ENCODE measurements at regions not wholly inside any gene's neighbourhood (a gene's known extent, or its start where the extent isn't known, plus 50 kb on each side); places are given as distances from the start of the nearest gene placed in this dataset.
"Not testable (repeated sequence)": the region's sequence is repeated elsewhere in the genome, so short reads cannot be mapped to it uniquely, and the experiment has no call there.

- Histone ChIP-seq H3K4me1 (ENCODE audit: insufficient read depth, low read length) (no peaks in the 10 kb centered on the region), H3K4me3 (ENCODE audit: low read length) (no peak overlapping the region), H3K9ac (ENCODE audit: low read depth, low read length) (no peak overlapping the region), H3K27ac (ENCODE audit: low read depth, low read length) (no peak overlapping the region), H3K27me3 (ENCODE audit: insufficient read depth, low read length) (no peaks in the 10 kb centered on the region), H3K36me3 (ENCODE audit: insufficient read depth, low read length) (no peaks in the 10 kb centered on the region), H3K9me3 (ENCODE audit: insufficient read depth, low read depth, low read length) (no peaks in the 10 kb centered on the region)
- 89% methylated on average over 3 of the region's 3 CpGs for WGBS
Measured at GRCh38 chr4:26253968-26254367, 66.8 kb upstream of the RBPJ start.

GRCh38 chr4:26255989-26256388 lies 64.8 kb upstream of the RBPJ start:
- H3K9ac ChIP-seq (ENCODE audit: low read depth, low read length), result no peak overlapping the region
- H3K9me3 ChIP-seq (ENCODE audit: insufficient read depth, low read depth, low read length), result peaks cover 5% of the 10 kb centered on the region; the same call in 1 of the 2 replicates
- H3K36me3 ChIP-seq (ENCODE audit: insufficient read depth, low read length), result no peaks in the 10 kb centered on the region
- no peaks in the 10 kb centered on the region for H3K27me3 ChIP-seq (ENCODE audit: insufficient read depth, low read length)
- no CpG with 5 or more reads among the region's 1 CpG for WGBS
- no peak overlapping the region for H3K4me3 ChIP-seq (ENCODE audit: low read length)
- peaks cover 7% of the 10 kb centered on the region; the same call in 1 of the 2 replicates for H3K4me1 ChIP-seq (ENCODE audit: insufficient read depth, low read length)
- no peak overlapping the region for H3K27ac ChIP-seq (ENCODE audit: low read depth, low read length)

- H3K9me3 ChIP-seq (ENCODE audit: insufficient read depth, low read depth, low read length); H3K27me3 ChIP-seq (ENCODE audit: insufficient read depth, low read length); H3K9ac ChIP-seq (ENCODE audit: low read depth, low read length); H3K4me1 ChIP-seq (ENCODE audit: insufficient read depth, low read length); H3K36me3 ChIP-seq (ENCODE audit: insufficient read depth, low read length); H3K4me3 ChIP-seq (ENCODE audit: low read length); H3K27ac ChIP-seq (ENCODE audit: low read depth, low read length): not testable (repeated sequence)
- 90% methylated on average over 2 of the region's 2 CpGs for WGBS
Measured at GRCh38 chr4:26257444-26257843, 63.4 kb upstream of the RBPJ start.

GRCh38 chr4:26257850-26258249 lies 63.0 kb upstream of the RBPJ start:
- H3K9me3 ChIP-seq (ENCODE audit: insufficient read depth, low read depth, low read length), result peaks cover 5% of the 10 kb centered on the region; the same call in 1 of the 2 replicates
- no peaks in the 10 kb centered on the region for H3K27me3 ChIP-seq (ENCODE audit: insufficient read depth, low read length)
- no peak overlapping the region for H3K27ac ChIP-seq (ENCODE audit: low read depth, low read length)
- 91% methylated on average over 2 of the region's 2 CpGs for WGBS
- no peaks in the 10 kb centered on the region for H3K36me3 ChIP-seq (ENCODE audit: insufficient read depth, low read length)
- H3K9ac ChIP-seq (ENCODE audit: low read depth, low read length), result no peak overlapping the region
- H3K4me1 ChIP-seq (ENCODE audit: insufficient read depth, low read length), result peaks cover 8% of the 10 kb centered on the region; the same call in 1 of the 2 replicates
- no peak overlapping the region for H3K4me3 ChIP-seq (ENCODE audit: low read length)

- peaks cover 5% of the 10 kb centered on the region; the same call in 1 of the 2 replicates for H3K9me3 ChIP-seq (ENCODE audit: insufficient read depth, low read depth, low read length)
- no peaks in the 10 kb centered on the region for H3K27me3 ChIP-seq (ENCODE audit: insufficient read depth, low read length)
- 60% methylated on average over 2 of the region's 2 CpGs for WGBS
- H3K36me3 ChIP-seq (ENCODE audit: insufficient read depth, low read length), result no peaks in the 10 kb centered on the region
- H3K4me3 ChIP-seq (ENCODE audit: low read length), result no peak overlapping the region
- no peak overlapping the region for H3K9ac ChIP-seq (ENCODE audit: low read depth, low read length)
- H3K4me1 ChIP-seq (ENCODE audit: insufficient read depth, low read length), result peaks cover 8% of the 10 kb centered on the region; the same call in 1 of the 2 replicates
- no peak overlapping the region for H3K27ac ChIP-seq (ENCODE audit: low read depth, low read length)
Measured at GRCh38 chr4:26260571-26260970, 60.2 kb upstream of the RBPJ start.

- H3K4me1 ChIP-seq (ENCODE audit: insufficient read depth, low read length), result peaks cover 8% of the 10 kb centered on the region; the same call in 1 of the 2 replicates
Measured at GRCh38 chr4:26261405-26261804, 59.4 kb upstream of the RBPJ start.

GRCh38 chr4:26263165-26263564 lies 57.6 kb upstream of the RBPJ start:
- H3K36me3 ChIP-seq (ENCODE audit: insufficient read depth, low read length), result no peaks in the 10 kb centered on the region
- H3K4me1 ChIP-seq (ENCODE audit: insufficient read depth, low read length), result peaks cover 10% of the 10 kb centered on the region; the same call in 1 of the 2 replicates
- H3K4me3 ChIP-seq (ENCODE audit: low read length), result no peak overlapping the region
- no peak overlapping the region for H3K9ac ChIP-seq (ENCODE audit: low read depth, low read length)
- H3K27ac ChIP-seq (ENCODE audit: low read depth, low read length), result no peak overlapping the region
- no peaks in the 10 kb centered on the region for H3K27me3 ChIP-seq (ENCODE audit: insufficient read depth, low read length)
- peaks cover 5% of the 10 kb centered on the region; the same call in 1 of the 2 replicates for H3K9me3 ChIP-seq (ENCODE audit: insufficient read depth, low read depth, low read length)
- 78% methylated on average over 5 of the region's 5 CpGs for WGBS

More at GRCh38 chr4:26261405-26261804, 59.4 kb upstream of the RBPJ start:
- H3K27me3 ChIP-seq (ENCODE audit: insufficient read depth, low read length), result no peaks in the 10 kb centered on the region
- WGBS, result 71% methylated on average over 2 of the region's 2 CpGs
- no peak overlapping the region for H3K27ac ChIP-seq (ENCODE audit: low read depth, low read length)
- no peaks in the 10 kb centered on the region for H3K36me3 ChIP-seq (ENCODE audit: insufficient read depth, low read length)
- H3K4me3 ChIP-seq (ENCODE audit: low read length), result no peak overlapping the region
- H3K9me3 ChIP-seq (ENCODE audit: insufficient read depth, low read depth, low read length), result peaks cover 5% of the 10 kb centered on the region; the same call in 1 of the 2 replicates
- no peak overlapping the region for H3K9ac ChIP-seq (ENCODE audit: low read depth, low read length)

GRCh38 chr4:26264109-26264508 lies 56.7 kb upstream of the RBPJ start:
- H3K4me3 ChIP-seq (ENCODE audit: low read length), result no peak overlapping the region
- peaks cover 4% of the 10 kb centered on the region; the same call in 1 of the 2 replicates for H3K9me3 ChIP-seq (ENCODE audit: insufficient read depth, low read depth, low read length)
- no peak overlapping the region for H3K27ac ChIP-seq (ENCODE audit: low read depth, low read length)
- peaks cover 18% of the 10 kb centered on the region for H3K4me1 ChIP-seq (ENCODE audit: insufficient read depth, low read length)
- H3K36me3 ChIP-seq (ENCODE audit: insufficient read depth, low read length), result no peaks in the 10 kb centered on the region
- H3K27me3 ChIP-seq (ENCODE audit: insufficient read depth, low read length), result no peaks in the 10 kb centered on the region
- 91% methylated on average over 5 of the region's 5 CpGs for WGBS
- H3K9ac ChIP-seq (ENCODE audit: low read depth, low read length), result no peak overlapping the region

GRCh38 chr4:26267087-26267486 lies 53.7 kb upstream of the RBPJ start:
- H3K36me3 ChIP-seq (ENCODE audit: insufficient read depth, low read length), result no peaks in the 10 kb centered on the region
- 97% methylated on average over 1 of the region's 1 CpG for WGBS

GRCh38 chr4:26268246-26268645 lies 52.6 kb upstream of the RBPJ start:
- Histone ChIP-seq H3K9me3 (ENCODE audit: insufficient read depth, low read depth, low read length) (no peaks in the 10 kb centered on the region), H3K27ac (ENCODE audit: low read depth, low read length) (0 out of 2 replicates have a peak overlapping the region, but pooled peaks have one; percentile 12), H3K27me3 (ENCODE audit: insufficient read depth, low read length) (no peaks in the 10 kb centered on the region), H3K9ac (ENCODE audit: low read depth, low read length) (no peak overlapping the region), H3K4me1 (ENCODE audit: insufficient read depth, low read length) (peaks cover 15% of the 10 kb centered on the region), H3K36me3 (ENCODE audit: insufficient read depth, low read length) (no peaks in the 10 kb centered on the region), H3K4me3 (ENCODE audit: low read length) (no peak overlapping the region)
- WGBS, result 90% methylated on average over 2 of the region's 2 CpGs

More at GRCh38 chr4:26267087-26267486, 53.7 kb upstream of the RBPJ start:
- no peak overlapping the region for H3K9ac ChIP-seq (ENCODE audit: low read depth, low read length)
- no peak overlapping the region for H3K4me3 ChIP-seq (ENCODE audit: low read length)
- no peaks in the 10 kb centered on the region for H3K9me3 ChIP-seq (ENCODE audit: insufficient read depth, low read depth, low read length)
- H3K4me1 ChIP-seq (ENCODE audit: insufficient read depth, low read length), result peaks cover 10% of the 10 kb centered on the region
- no peak overlapping the region for H3K27ac ChIP-seq (ENCODE audit: low read depth, low read length)
- no peaks in the 10 kb centered on the region for H3K27me3 ChIP-seq (ENCODE audit: insufficient read depth, low read length)

GRCh38 chr4:26269038-26269437 lies 51.8 kb upstream of the RBPJ start:
- Histone ChIP-seq H3K9ac (ENCODE audit: low read depth, low read length) (no peak overlapping the region), H3K9me3 (ENCODE audit: insufficient read depth, low read depth, low read length) (no peaks in the 10 kb centered on the region), H3K27me3 (ENCODE audit: insufficient read depth, low read length) (no peaks in the 10 kb centered on the region), H3K36me3 (ENCODE audit: insufficient read depth, low read length) (no peaks in the 10 kb centered on the region), H3K4me3 (ENCODE audit: low read length) (no peak overlapping the region), H3K4me1 (ENCODE audit: insufficient read depth, low read length) (peaks cover 16% of the 10 kb centered on the region), H3K27ac (ENCODE audit: low read depth, low read length) (no peak overlapping the region)
- WGBS, result 97% methylated on average over 4 of the region's 4 CpGs
